Transverse colon (tissue), 4 donors: ENCODE measurements at regions not wholly inside any gene's neighbourhood (a gene's known extent, or its start where the extent isn't known, plus 50 kb on each side); places are given as distances from the start of the nearest gene placed in this dataset.

Experiments
- DNase-seq: peaks from one replicate; pipeline ENCODE4 v3.0.0-alpha.2; 2019
- H3K27ac ChIP-seq, 4 donors: fragments of 200-600 bp; sonication (generic); 2 replicates each; pipeline ENCODE4 v1.5.1; 2016 to 2018; ENCODE audit warnings: inconsistent platforms in 4 of 4
- H3K27me3 ChIP-seq: fragments of 200-600 bp; sonication (generic); 2 replicates; pipeline ENCODE4 v1.5.1; 2017; ENCODE audit warnings: inconsistent platforms
- H3K36me3 ChIP-seq, 4 donors: fragments of 200-600 bp; sonication (generic); 2 replicates each; pipeline ENCODE4 v1.5.1; 2017 to 2019; ENCODE audit warnings: inconsistent platforms in 4 of 4
- H3K4me1 ChIP-seq, 4 donors: fragments of 200-600 bp; sonication (generic); 2 replicates each; pipeline ENCODE4 v1.5.1; 2017 to 2020; ENCODE audit warnings: inconsistent platforms in 4 of 4
- H3K4me3 ChIP-seq, 4 donors: fragments of 200-600 bp; sonication (generic); 1 replicate in 1 of 4; 2 replicates in 3 of 4; pipeline versions ENCODE4 v1.5.1 to v1.6.1; 2017 to 2019; ENCODE audit warnings: inconsistent platforms in 4 of 4
- H3K9me3 ChIP-seq, 2 donors: fragments of 200-600 bp; sonication (generic); 2 replicates each; pipeline ENCODE4 v1.5.1; 2017 to 2019; ENCODE audit warnings: inconsistent platforms in 2 of 2
- CTCF ChIP-seq, 5 experiments: fragments of 200-600 bp in 3 of 5; fragments of 450-650 bp in 2 of 5; sonication (generic) in 3 of 5; IDR thresholded peaks; 1 replicate in 2 of 5; 2 replicates in 3 of 5; pipeline ENCODE4 v1.5.1; 2016 to 2017; ENCODE audit warnings: antibody characterized with exemption in 5 of 5, inconsistent platforms in 3 of 5, mild to moderate bottlenecking in 2 of 5, moderate library complexity in 1 of 5
- EP300 ChIP-seq: sonication (generic); formaldehyde crosslinking; IDR thresholded peaks from one replicate; pipeline ENCODE4 v1.6.1; 2017; ENCODE audit warnings: antibody characterized with exemption, low read depth
- POLR2A ChIP-seq: fragments of 450-650 bp; IDR thresholded peaks from one replicate; pipeline ENCODE4 v1.6.1; 2016; ENCODE audit warnings: antibody characterized with exemption, mild to moderate bottlenecking, moderate library complexity
- POLR2AphosphoS5 ChIP-seq, 3 donors: sonication (generic); formaldehyde crosslinking; IDR thresholded peaks; one replicate each; pipeline ENCODE4 v1.6.1; 2016; ENCODE audit warnings: antibody characterized with exemption in 3 of 3
- whole genome bisulfite sequencing, 2 donors: methylation state at CpG; one replicate each; pipeline ENCODE4 v1.1.5; 2018; ENCODE audit warnings: low coverage in 1 of 2; 5-methylcytosine and 5-hydroxymethylcytosine counted together
- in situ Hi-C, 4 donors: fragments of 200-750 bp; cut with MboI; loops; one replicate each; pipeline versions ENCODE4 v1.15.0 to v1.15.1; 2017; ENCODE audit warnings: low sequenced_read_pairs in 3 of 4, low pct_ligation_motif_present in 1 of 4, low pct_unique_long_range_greater_than_20kb in 1 of 4
- intact Hi-C: fragments of 100-400 bp; cut with DNase I; formaldehyde crosslinking; loops from one replicate; pipeline ENCODE4 v1.15.1; 2023; ENCODE audit warnings: low total_unique reads

GRCh38 chr9:13397661-13398060, 118.2 kb upstream of the MPDZ start:
- intact Hi-C loops = no loop called here
- no peaks in the 10 kb centered on the region for H3K36me3 ChIP-seq

GRCh38 chr9:13397220-13397619, 117.7 kb upstream of the MPDZ start:
- Histone ChIP-seq H3K9me3 (no peaks in the 10 kb centered on the region), H3K27me3 (no peaks in the 10 kb centered on the region), H3K36me3 (no peaks in the 10 kb centered on the region), H3K4me1 (no peaks in the 10 kb centered on the region), H3K4me3 (no peak overlapping the region), H3K27ac (no peak overlapping the region)
- intact Hi-C loops = no loop called here
- WGBS, 2 donors = 39 to 47% methylated on average over 4 of the region's 4 CpGs
- no peak for DNase-seq
- TF ChIP-seq POLR2AphosphoS5 (IDR thresholded peaks at IDR 0.05) (no peak), POLR2A (no peak), CTCF (IDR thresholded peaks at IDR 0.05) (no peak), EP300 (no peak)
- in situ Hi-C loops = no loop called here

More at GRCh38 chr9:13397661-13398060, 118.2 kb upstream of the MPDZ start:
- in situ Hi-C loops = no loop called here
- Histone ChIP-seq H3K4me3 (no peak overlapping the region), H3K27me3 (no peaks in the 10 kb centered on the region), H3K27ac (no peak overlapping the region), H3K4me1 (no peaks in the 10 kb centered on the region), H3K9me3 (no peaks in the 10 kb centered on the region)
- TF ChIP-seq POLR2AphosphoS5 (IDR thresholded peaks at IDR 0.05) (no peak), EP300 (no peak), CTCF (IDR thresholded peaks at IDR 0.05) (no peak), POLR2A (no peak)
- DNase-seq = no peak

- no peak for DNase-seq
- intact Hi-C loops (no loop called here), in situ Hi-C loops (no loop called here)
- 72 to 89% methylated on average over 4 of the region's 4 CpGs for WGBS, 2 donors
- H3K4me3 ChIP-seq = no peak overlapping the region
- no peaks in the 10 kb centered on the region for H3K27me3 ChIP-seq
- no peak overlapping the region for H3K27ac ChIP-seq
- no peaks in the 10 kb centered on the region for H3K4me1 ChIP-seq
- H3K36me3 ChIP-seq = no peaks in the 10 kb centered on the region
- peaks cover 0 to 2% of the 10 kb centered on the region in 2 donors for H3K9me3 ChIP-seq
- TF ChIP-seq CTCF (IDR thresholded peaks at IDR 0.05) (no peak), POLR2A (no peak), POLR2AphosphoS5 (IDR thresholded peaks at IDR 0.05) (no peak), EP300 (no peak)
Measured at GRCh38 chr9:13396418-13396817, 116.9 kb upstream of the MPDZ start.

- intact Hi-C loops (no loop called here), in situ Hi-C loops (no loop called here)
- no peaks in the 10 kb centered on the region for H3K27me3 ChIP-seq
- no peaks in the 10 kb centered on the region for H3K4me1 ChIP-seq
- H3K9me3 ChIP-seq = peaks cover 0 to 4% of the 10 kb centered on the region in 2 donors
- no peak for DNase-seq
- no peak overlapping the region for H3K4me3 ChIP-seq
- TF ChIP-seq EP300 (no peak), CTCF (IDR thresholded peaks at IDR 0.05) (no peak), POLR2AphosphoS5 (IDR thresholded peaks at IDR 0.05) (no peak), POLR2A (no peak)
- no peak overlapping the region for H3K27ac ChIP-seq
- H3K36me3 ChIP-seq = no peaks in the 10 kb centered on the region
Measured at GRCh38 chr9:13395156-13395555, 115.7 kb upstream of the MPDZ start.
